Loucy (cell line): ENCODE measurements at regions not wholly inside any gene's neighbourhood (a gene's known extent, or its start where the extent isn't known, plus 50 kb on each side); places are given as distances from the start of the nearest gene placed in this dataset.

Source experiments
- H2AFZ ChIP-seq: fragments of 200-600 bp; sonication (generic); 2 replicates; pipeline ENCODE4 v1.6.0; 2016; ENCODE audit warnings: antibody characterized with exemption, mild to moderate bottlenecking, low read length, moderate library complexity
- H3F3A ChIP-seq: fragments of 200-600 bp; 2 replicates; pipeline ENCODE4 v1.6.0; 2016; ENCODE audit warnings: antibody characterized with exemption, low read depth, mild to moderate bottlenecking
- H3K27me3 ChIP-seq: fragments of 200-600 bp; sonication (generic); 2 replicates; pipeline ENCODE4 v1.6.1; 2014; ENCODE audit warnings: low read length, mild to moderate bottlenecking; ENCODE audit not compliant: insufficient read depth, poor library complexity, severe bottlenecking
- H3K36me3 ChIP-seq: fragments of 200-600 bp; sonication (generic); 2 replicates; pipeline ENCODE4 v1.6.1; 2016; ENCODE audit warnings: low read length; ENCODE audit not compliant: insufficient read depth
- H3K4me1 ChIP-seq: fragments of 200-600 bp; sonication (generic); 2 replicates; pipeline ENCODE4 v1.5.1; 2014; ENCODE audit warnings: low read length, mild to moderate bottlenecking; ENCODE audit not compliant: insufficient read depth, poor library complexity, severe bottlenecking
- H3K4me2 ChIP-seq: fragments of 200-600 bp; sonication (generic); 2 replicates; pipeline ENCODE4 v1.6.0; 2014; ENCODE audit warnings: antibody characterized with exemption, low read length, low read depth, mild to moderate bottlenecking; ENCODE audit not compliant: poor library complexity, severe bottlenecking
- H3K4me3 ChIP-seq: fragments of 200-600 bp; sonication (generic); 2 replicates; pipeline ENCODE4 v1.5.1; 2014; ENCODE audit warnings: low read length, mild to moderate bottlenecking, mixed read lengths; ENCODE audit not compliant: poor library complexity, severe bottlenecking
- H3K79me2 ChIP-seq: fragments of 200-600 bp; sonication (generic); 2 replicates; pipeline ENCODE4 v1.6.1; 2014; ENCODE audit warnings: low read length; ENCODE audit not compliant: insufficient read depth
- H3K9ac ChIP-seq: fragments of 200-600 bp; sonication (generic); 2 replicates; pipeline ENCODE4 v1.6.0; 2014; ENCODE audit warnings: mild to moderate bottlenecking, low read depth, low read length, moderate library complexity; ENCODE audit not compliant: poor library complexity, severe bottlenecking
- H3K9me2 ChIP-seq: fragments of 200-600 bp; sonication (generic); replicated peaks from 2 replicates; pipeline ENCODE4 v1.6.1; 2016; ENCODE audit warnings: low read depth, low read length, mixed read lengths
- H3K9me3 ChIP-seq: fragments of 200-600 bp; sonication (generic); 2 replicates; pipeline ENCODE4 v1.6.1; 2014; ENCODE audit warnings: mild to moderate bottlenecking, antibody characterized with exemption, low read length, low read depth; ENCODE audit not compliant: insufficient read depth
- H4K20me1 ChIP-seq: fragments of 200-600 bp; sonication (generic); 2 replicates; pipeline ENCODE4 v1.6.0; 2014; ENCODE audit warnings: antibody characterized with exemption, low read length, mild to moderate bottlenecking; ENCODE audit not compliant: insufficient read depth, poor library complexity, severe bottlenecking
- EZH2phosphoT487 ChIP-seq: fragments of 200-600 bp; IDR thresholded peaks from 2 replicates; pipeline ENCODE4 v1.6.1; 2018; ENCODE audit warnings: antibody characterized with exemption, mild to moderate bottlenecking, moderate library complexity, borderline replicate concordance
- TF ChIP-seq, protein P1 (sequence below): fragments of 200-600 bp; sonication (generic); conservative IDR thresholded peaks from 2 replicates; pipeline ENCODE4 v1.5.1; 2014; ENCODE audit warnings: mild to moderate bottlenecking, antibody characterized with exemption, low read length

DNA sequence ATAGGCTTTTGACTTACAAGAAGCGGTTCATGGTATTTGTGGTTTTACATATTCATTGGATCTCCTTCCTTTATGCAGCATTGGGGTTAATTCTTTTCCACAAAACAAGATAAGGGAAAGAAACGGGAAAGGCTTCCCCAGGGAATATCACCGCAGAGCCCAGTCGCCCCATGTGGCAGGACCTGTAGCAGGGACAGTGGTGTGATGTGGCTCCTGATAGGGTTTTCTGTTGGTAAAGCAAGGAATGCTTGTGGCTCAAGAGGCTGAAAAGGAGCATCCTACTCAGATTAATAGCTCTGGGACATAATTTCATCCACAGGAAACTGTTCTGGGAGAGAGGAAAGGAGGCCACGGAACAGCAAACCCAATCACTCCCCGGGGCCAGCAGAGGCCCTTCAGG, 699.9 kb downstream of the MTRR start:
- H3K36me3 ChIP-seq: no peaks in the 10 kb centered on the region
- no peak overlapping the region for H3K9ac ChIP-seq
- no peak overlapping the region for H2AFZ ChIP-seq
- H3K27me3 ChIP-seq: no peaks in the 10 kb centered on the region
- TF ChIP-seq, protein P1, sequence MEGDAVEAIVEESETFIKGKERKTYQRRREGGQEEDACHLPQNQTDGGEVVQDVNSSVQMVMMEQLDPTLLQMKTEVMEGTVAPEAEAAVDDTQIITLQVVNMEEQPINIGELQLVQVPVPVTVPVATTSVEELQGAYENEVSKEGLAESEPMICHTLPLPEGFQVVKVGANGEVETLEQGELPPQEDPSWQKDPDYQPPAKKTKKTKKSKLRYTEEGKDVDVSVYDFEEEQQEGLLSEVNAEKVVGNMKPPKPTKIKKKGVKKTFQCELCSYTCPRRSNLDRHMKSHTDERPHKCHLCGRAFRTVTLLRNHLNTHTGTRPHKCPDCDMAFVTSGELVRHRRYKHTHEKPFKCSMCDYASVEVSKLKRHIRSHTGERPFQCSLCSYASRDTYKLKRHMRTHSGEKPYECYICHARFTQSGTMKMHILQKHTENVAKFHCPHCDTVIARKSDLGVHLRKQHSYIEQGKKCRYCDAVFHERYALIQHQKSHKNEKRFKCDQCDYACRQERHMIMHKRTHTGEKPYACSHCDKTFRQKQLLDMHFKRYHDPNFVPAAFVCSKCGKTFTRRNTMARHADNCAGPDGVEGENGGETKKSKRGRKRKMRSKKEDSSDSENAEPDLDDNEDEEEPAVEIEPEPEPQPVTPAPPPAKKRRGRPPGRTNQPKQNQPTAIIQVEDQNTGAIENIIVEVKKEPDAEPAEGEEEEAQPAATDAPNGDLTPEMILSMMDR: no peak
- TF ChIP-seq EZH2phosphoT487: no peak
- H4K20me1 ChIP-seq: no peaks in the 10 kb centered on the region
- no peak overlapping the region for H3K4me3 ChIP-seq
- H3F3A ChIP-seq: no peaks in the 10 kb centered on the region
- no peaks in the 10 kb centered on the region for H3K9me3 ChIP-seq
- H3K9me2 ChIP-seq: no peaks in the 10 kb centered on the region
- no peaks in the 10 kb centered on the region for H3K4me1 ChIP-seq
- H3K4me2 ChIP-seq: no peak overlapping the region
- H3K79me2 ChIP-seq: no peaks in the 10 kb centered on the region

- no peaks in the 10 kb centered on the region for H3K4me1 ChIP-seq
- H3K79me2 ChIP-seq: no peaks in the 10 kb centered on the region
- no peaks in the 10 kb centered on the region for H3K9me2 ChIP-seq
- no peak overlapping the region for H3K9ac ChIP-seq
- TF ChIP-seq, protein P1: no peak
- TF ChIP-seq EZH2phosphoT487: no peak
- H3F3A ChIP-seq: no peaks in the 10 kb centered on the region
- no peaks in the 10 kb centered on the region for H4K20me1 ChIP-seq
- H2AFZ ChIP-seq: no peak overlapping the region
- H3K27me3 ChIP-seq: no peaks in the 10 kb centered on the region
- no peak overlapping the region for H3K4me3 ChIP-seq
- H3K9me3 ChIP-seq: no peaks in the 10 kb centered on the region
- H3K36me3 ChIP-seq: no peaks in the 10 kb centered on the region
- H3K4me2 ChIP-seq: no peak overlapping the region
Measured at GRCh38 chr5:8570528-8570927, 701.6 kb downstream of the MTRR start.

GRCh38 chr5:8576178-8576577, 707.2 kb downstream of the MTRR start:
- H3K9me2 ChIP-seq: no peaks in the 10 kb centered on the region
- H2AFZ ChIP-seq: no peak overlapping the region
- no peaks in the 10 kb centered on the region for H3K79me2 ChIP-seq
- H3K4me1 ChIP-seq: no peaks in the 10 kb centered on the region
- H3K9ac ChIP-seq: no peak overlapping the region
- no peaks in the 10 kb centered on the region for H3F3A ChIP-seq
- H3K4me3 ChIP-seq: no peak overlapping the region
- H3K4me2 ChIP-seq: no peak overlapping the region
- TF ChIP-seq, protein P1: no peak
- TF ChIP-seq EZH2phosphoT487: no peak
- no peaks in the 10 kb centered on the region for H3K36me3 ChIP-seq
- no peaks in the 10 kb centered on the region for H3K9me3 ChIP-seq
- H3K27me3 ChIP-seq: no peaks in the 10 kb centered on the region
- H4K20me1 ChIP-seq: no peaks in the 10 kb centered on the region
